Fibroblast of mammary gland (primary cell): ENCODE measurements at regions not wholly inside any gene's neighbourhood (a gene's known extent, or its start where the extent isn't known, plus 50 kb on each side); places are given as distances from the start of the nearest gene placed in this dataset.

Experiments used
- DNase-seq: peaks from one replicate; pipeline ENCODE4 v3.0.0-alpha.2; 2010; ENCODE audit warnings: low read depth
- H3K4me3 ChIP-seq: 2 replicates; pipeline ENCODE4 v1.5.1; 2011; ENCODE audit warnings: low read depth, mild to moderate bottlenecking, low read length, moderate library complexity; ENCODE audit not compliant: control insufficient read depth
- TF ChIP-seq, protein P1 (sequence below): conservative IDR thresholded peaks from 2 replicates; pipeline ENCODE4 v1.5.1; 2011; ENCODE audit warnings: low read depth, low read length, inconsistent platforms; ENCODE audit not compliant: control insufficient read depth, insufficient read depth

DNA sequence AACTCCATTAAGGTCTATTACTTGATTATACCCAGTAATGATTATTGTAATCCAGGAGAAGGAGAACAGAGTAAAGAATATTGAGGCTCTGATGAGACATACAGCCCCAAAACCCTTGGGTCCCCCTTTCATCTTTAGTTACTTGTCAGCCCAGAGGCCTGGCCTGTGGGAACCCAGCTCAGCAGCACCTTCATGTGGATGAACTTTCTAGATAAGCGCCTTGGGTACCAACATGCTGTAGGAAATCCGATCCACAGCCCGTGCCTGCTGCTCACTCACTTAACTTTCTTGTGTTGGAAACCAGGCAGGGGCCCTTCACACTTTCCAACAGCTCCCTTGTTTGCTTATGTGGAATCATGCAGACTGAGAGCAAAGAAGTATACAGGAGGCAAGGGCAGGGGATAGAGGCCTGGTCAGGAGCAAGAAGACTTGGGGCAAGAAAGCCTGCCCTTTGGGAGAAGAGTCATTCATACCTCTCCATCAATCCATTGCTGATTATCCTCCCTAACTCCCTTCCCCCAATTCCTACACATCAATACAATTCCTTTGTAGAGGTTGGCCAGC lies 64.0 kb upstream of the SOX9 start:
- no peak overlapping the region for H3K4me3 ChIP-seq
- TF ChIP-seq, protein P1, sequence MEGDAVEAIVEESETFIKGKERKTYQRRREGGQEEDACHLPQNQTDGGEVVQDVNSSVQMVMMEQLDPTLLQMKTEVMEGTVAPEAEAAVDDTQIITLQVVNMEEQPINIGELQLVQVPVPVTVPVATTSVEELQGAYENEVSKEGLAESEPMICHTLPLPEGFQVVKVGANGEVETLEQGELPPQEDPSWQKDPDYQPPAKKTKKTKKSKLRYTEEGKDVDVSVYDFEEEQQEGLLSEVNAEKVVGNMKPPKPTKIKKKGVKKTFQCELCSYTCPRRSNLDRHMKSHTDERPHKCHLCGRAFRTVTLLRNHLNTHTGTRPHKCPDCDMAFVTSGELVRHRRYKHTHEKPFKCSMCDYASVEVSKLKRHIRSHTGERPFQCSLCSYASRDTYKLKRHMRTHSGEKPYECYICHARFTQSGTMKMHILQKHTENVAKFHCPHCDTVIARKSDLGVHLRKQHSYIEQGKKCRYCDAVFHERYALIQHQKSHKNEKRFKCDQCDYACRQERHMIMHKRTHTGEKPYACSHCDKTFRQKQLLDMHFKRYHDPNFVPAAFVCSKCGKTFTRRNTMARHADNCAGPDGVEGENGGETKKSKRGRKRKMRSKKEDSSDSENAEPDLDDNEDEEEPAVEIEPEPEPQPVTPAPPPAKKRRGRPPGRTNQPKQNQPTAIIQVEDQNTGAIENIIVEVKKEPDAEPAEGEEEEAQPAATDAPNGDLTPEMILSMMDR, result no peak
- DNase-seq, result no peak

DNA sequence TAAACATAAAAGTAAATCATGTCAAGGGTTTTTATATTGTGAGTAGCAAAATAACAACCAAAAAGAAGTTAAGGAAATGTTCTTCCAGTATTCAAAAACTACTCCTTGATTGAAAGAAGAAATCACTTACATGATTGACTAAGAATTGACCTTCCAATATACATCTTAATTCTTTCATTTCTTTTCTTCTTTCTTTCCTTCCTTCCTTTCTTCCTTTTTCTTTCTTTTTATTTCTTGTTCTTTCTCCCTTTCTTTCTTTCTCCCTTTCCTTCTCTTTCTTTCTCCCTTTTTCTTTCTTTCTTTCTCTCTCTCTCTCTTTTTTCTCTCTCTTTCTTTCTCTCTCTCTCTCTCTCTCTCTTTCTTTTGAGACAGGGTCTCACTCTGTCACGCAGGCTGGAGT lies 60.7 kb upstream of the SOX9 start:
- TF ChIP-seq, protein P1, result no peak
- H3K4me3 ChIP-seq, result no peak overlapping the region
- DNase-seq, result no peak

DNA sequence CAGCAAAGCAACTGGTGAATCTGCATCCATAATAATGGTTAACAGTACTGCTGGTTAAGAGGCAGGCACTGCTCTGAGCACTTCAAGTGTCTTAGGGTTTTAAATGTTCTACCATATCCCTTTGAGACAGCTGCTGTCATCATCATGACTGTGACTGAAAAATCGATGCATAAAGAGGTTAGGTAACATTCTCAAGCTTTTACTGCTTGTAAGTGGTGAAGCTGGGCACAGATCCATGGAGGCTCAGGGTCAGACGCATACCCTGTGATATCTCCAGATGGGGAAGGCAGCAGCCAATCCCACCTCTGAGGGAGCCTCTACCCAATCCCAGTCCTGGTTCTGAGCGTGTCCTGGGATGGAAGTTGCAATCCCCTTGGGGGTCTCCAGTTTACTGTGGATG lies 57.6 kb upstream of the SOX9 start:
- H3K4me3 ChIP-seq, result no peak overlapping the region
- TF ChIP-seq, protein P1, result no peak
- no peak for DNase-seq

DNA sequence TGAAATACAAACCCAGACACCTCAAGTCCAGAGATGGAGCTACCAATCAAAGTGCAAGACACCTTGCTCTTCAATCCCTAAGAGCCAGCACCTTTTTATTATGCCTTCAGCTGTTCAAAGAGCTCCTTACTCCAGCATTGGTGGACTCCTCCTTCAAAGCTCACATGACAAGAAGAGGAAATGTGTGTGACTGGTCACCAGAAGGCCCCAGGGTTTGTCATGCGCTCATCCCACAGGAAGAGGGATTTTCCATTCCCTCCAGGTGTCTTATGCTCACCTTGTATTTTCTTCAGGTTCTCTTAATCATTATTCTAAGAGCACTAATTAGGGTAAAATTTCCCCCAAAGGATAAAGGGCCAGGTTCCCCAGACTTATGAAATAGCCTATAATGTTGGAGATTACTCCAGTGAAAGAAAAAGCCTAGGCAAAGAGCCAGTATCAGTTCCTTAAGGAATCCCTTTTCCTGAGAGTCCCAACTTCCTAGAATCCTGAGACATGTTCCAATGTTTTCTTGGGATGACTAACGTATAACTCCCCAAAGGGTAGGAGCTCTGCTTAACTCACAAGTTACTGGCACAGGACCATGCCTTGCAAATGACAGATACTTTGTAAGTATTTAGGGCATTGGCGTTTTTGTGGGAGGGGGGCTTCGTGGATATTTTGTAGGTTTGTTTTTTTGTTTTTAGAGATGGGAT lies 56.9 kb upstream of the SOX9 start:
- no peak overlapping the region for H3K4me3 ChIP-seq
- no peak for DNase-seq
- TF ChIP-seq, protein P1, result no peak

DNA sequence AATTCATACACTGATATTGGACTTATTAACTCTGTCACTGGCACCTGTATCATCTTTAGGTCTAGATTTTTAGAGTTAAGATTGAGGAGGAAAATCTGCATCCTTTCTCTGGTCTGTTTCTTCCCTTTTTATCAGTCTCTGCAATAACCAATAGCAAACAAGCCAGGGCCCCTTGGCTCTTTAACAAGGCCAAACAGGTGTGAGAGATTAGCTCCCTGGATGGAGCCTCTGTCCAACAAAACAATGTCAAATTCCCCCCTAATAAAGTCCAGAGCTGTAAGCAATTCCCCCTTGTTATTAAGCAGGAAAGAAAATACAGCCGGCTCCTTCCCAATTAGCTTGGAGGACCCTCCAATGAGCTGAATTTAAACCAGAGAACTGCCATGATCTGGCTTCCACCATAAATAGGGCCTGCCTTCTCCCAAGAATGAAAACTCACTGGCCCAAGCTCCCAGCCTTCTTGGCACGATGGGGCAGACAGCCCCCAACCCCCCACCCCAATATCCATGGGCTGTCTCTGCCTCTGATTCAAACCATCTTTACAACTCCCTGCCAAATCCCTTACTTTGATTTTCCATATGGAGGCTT lies 56.1 kb upstream of the SOX9 start:
- DNase-seq, result no peak
- TF ChIP-seq, protein P1, result no peak
- H3K4me3 ChIP-seq, result no peak overlapping the region

DNA sequence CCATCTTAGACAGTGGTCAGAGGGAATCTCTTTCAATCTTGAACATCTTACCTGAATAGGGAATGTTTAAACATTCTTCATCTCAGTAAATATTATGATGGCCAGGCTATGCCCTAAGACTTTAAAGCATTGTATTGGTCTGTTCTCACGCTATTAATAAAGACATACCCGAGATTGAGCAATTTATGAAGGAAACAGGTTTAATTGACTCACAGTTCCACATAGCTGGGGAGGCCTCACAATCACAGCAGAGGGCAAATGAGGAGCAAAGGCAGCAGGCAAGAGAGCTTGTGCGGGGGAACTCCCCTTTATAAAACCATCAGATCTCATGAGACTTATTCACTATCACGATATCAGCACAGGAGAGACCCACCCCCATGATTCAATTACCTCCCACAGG lies 55.3 kb upstream of the SOX9 start:
- DNase-seq, result no peak
- TF ChIP-seq, protein P1, result no peak
- H3K4me3 ChIP-seq, result no peak overlapping the region

DNA sequence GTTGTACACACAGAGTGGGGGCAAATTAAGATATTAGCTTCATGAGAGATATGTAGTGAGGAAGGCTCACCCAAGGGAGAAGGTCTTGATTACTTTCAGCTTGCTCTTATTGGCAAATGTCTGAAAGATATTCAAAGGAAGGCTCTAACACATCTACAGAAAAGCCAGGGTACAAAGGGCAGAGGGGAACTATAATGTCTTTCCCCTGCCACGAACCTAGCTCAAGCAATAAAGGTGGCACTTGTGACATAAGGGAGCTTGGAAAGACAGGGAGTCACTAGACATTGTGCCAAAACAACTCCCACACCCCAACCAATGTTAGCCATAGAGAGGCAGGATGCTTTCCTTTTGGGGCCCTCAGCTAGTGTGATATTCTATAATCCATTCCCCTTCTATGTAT lies 52.2 kb upstream of the SOX9 start:
- H3K4me3 ChIP-seq, result no peak overlapping the region
- TF ChIP-seq, protein P1, result no peak
- no peak for DNase-seq
